Right ventricle myocardium inferior (tissue), 1 donor: ENCODE measurements at regions not wholly inside any gene's neighbourhood (a gene's known extent, or its start where the extent isn't known, plus 50 kb on each side); places are given as distances from the start of the nearest gene placed in this dataset.

Source experiments
- ATAC-seq: fragments of 200-7000 bp; cut with Tn5 transposase; one replicate; pipeline ENCODE4 v1.9.1; 2020; ENCODE audit warnings: mild to moderate bottlenecking, moderate library complexity
- DNase-seq: peaks from one replicate; pipeline ENCODE4 v3.0.0; 2021; ENCODE audit errors: missing footprints
- intact Hi-C: fragments of 100-400 bp; cut with DNase I; formaldehyde crosslinking; loops from one replicate; pipeline ENCODE4 v1.11.0; 2022
- donor health status: DM: no; HTN: yes; CAD: no; lungs with severe emphysema.

GRCh38 chr2:129752686-129753085 lies 226.8 kb upstream of the RAB6C start:
- no peak for ATAC-seq

DNA sequence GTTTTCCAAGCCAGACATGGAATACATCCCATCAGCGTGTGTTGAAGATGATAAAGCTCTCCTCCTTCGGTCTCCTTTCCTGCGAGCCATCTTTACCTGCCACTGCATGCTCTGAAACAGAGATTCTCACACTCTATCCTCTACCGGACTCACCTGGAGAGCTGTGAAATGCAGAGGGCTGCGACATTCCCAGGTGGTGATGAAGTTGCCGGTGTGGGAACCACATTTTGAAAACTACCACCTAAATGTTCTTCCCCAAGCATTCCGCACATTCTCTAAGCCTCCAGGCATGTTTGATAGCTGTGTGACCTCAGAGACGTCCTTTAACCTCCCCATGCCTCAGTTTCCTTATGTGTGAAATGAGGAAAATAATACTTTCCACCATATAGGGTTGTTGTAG lies 226.2 kb upstream of the RAB6C start:
- DNase-seq = no peak
- ATAC-seq = no peak
- intact Hi-C loops = no loop called here

More at GRCh38 chr2:129752686-129753085, 226.8 kb upstream of the RAB6C start:
- intact Hi-C loops = no loop called here
- no peak for DNase-seq

DNA sequence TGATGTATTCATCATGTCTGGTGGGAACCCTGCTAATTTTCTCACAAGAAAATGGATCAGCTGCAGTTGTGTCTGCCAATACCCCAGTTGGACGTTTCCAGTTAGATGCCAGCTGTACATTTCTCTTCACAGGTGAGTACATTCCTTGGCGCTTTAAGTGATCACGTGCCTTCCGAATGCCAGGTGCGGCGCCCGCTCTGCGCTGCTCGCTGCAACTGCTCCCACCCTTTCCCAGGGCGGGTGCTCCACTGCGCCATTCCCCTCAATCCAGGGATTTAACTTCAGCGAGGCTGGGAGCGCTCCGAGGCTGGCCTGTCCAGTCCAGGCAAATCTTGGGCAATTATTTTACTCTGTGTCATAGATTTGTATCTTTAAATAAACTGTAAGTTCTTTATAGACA lies 225.0 kb upstream of the RAB6C start:
- DNase-seq (no peak), ATAC-seq (no peak)

GRCh38 chr2:129754831-129755230 lies 224.6 kb upstream of the RAB6C start:
- DNase-seq (no peak), ATAC-seq (no peak)
- intact Hi-C loops = no loop called here

More for the DNA sequence above, 225.0 kb upstream of the RAB6C start:
- intact Hi-C loops = no loop called here

GRCh38 chr2:129755786-129756185 lies 223.7 kb upstream of the RAB6C start:
- intact Hi-C loops = no loop called here
- ATAC-seq = no peak
- DNase-seq = no peak

DNA sequence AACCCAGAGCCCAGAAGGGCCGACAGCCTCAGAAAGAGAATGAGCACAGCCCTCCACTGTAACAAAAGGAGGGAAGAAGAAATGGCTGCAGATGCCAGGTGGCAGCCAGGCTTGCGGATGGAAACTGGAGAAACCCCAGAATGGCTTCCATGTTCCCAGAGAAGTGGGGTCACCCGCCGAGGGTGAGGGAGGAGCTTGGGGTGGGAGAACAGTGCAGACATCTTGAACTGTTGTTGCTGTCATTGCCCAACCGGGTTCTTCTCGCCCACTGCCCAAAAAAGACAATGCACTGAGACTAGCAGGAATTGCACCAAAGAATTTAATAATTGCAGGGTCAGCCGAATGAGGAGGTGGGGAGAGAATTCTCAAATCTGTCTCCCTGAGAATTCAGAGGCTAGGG lies 223.2 kb upstream of the RAB6C start:
- ATAC-seq = no peak
- intact Hi-C loops = no loop called here
- no peak for DNase-seq

GRCh38 chr2:129757366-129757914 lies 222.0 kb upstream of the RAB6C start:
- ATAC-seq (peak; percentile 66), DNase-seq (no peak)
- intact Hi-C loops = no loop called here

GRCh38 chr2:129757915-129758783 lies 221.3 kb upstream of the RAB6C start:
- intact Hi-C loops = no loop called here
- ATAC-seq (peak; percentile 74), DNase-seq (no peak)

GRCh38 chr2:129758784-129759471 lies 220.5 kb upstream of the RAB6C start:
- intact Hi-C loops = no loop called here
- DNase-seq (no peak), ATAC-seq (peak; percentile 56)

DNA sequence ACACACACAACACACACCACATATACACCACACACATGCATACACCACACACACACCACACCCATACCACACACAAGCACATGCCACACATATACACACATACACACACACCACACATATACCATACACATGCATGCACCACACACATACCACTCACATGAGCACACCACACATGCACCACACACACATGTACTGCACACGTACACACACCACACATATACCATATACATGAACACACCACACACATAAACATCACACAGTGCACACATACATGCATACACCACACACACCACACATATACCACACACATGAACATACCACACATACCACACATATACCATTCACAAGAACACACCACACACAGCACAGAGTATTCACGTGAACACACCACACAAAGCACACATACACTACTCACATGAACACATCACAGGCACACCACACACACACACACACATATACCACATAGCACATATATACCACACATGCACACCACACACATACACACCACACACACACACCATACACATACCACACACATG lies 219.9 kb upstream of the RAB6C start:
- intact Hi-C loops = no loop called here
- no peak for DNase-seq

GRCh38 chr2:129760669-129761068 lies 218.8 kb upstream of the RAB6C start:
- no peak for ATAC-seq
- DNase-seq = no peak

More for the DNA sequence above, 219.9 kb upstream of the RAB6C start:
- no peak for ATAC-seq

GRCh38 chr2:129761569-129762021 lies 217.9 kb upstream of the RAB6C start:
- DNase-seq = no peak

More at GRCh38 chr2:129760669-129761068, 218.8 kb upstream of the RAB6C start:
- intact Hi-C loops = no loop called here

GRCh38 chr2:129762386-129763189 lies 216.9 kb upstream of the RAB6C start:
- DNase-seq (no peak), ATAC-seq (no peak)
- intact Hi-C loops = no loop called here

More at GRCh38 chr2:129761569-129762021, 217.9 kb upstream of the RAB6C start:
- no peak for ATAC-seq
- intact Hi-C loops = no loop called here

GRCh38 chr2:129763190-129763846 lies 216.1 kb upstream of the RAB6C start:
- ATAC-seq (no peak), DNase-seq (no peak)
- intact Hi-C loops = no loop called here

GRCh38 chr2:129763966-129764365 lies 215.5 kb upstream of the RAB6C start:
- ATAC-seq (no peak), DNase-seq (no peak)
- intact Hi-C loops = no loop called here

- intact Hi-C loops = no loop called here
- DNase-seq = no peak
- ATAC-seq = no peak
Observed at GRCh38 chr2:129764376-129765325, 214.8 kb upstream of the RAB6C start.

DNA sequence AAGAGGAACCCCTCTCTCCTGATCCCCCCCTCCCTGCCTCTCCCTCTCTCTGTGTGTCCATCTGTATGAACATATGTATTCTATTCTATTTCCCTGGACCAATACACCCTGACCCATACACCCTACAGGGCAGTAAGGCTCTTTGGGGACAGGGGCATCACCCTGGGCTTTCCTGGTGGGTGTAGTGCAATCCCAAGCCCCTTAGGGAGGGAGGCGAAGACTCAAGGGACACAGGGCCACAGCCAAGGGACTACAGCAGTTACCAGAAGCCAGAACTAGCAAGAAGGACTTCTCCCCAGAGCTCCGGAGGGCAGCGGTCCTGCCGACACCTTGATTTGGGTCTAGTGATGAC lies 214.2 kb upstream of the RAB6C start:
- no peak for DNase-seq
- ATAC-seq = no peak
- intact Hi-C loops = no loop called here
